Liver (tissue), 8 donors: ENCODE measurements at regions not wholly inside any gene's neighbourhood (a gene's known extent, or its start where the extent isn't known, plus 50 kb on each side); places are given as distances from the start of the nearest gene placed in this dataset.

Experiments
- DNase-seq: peaks from one replicate; pipeline ENCODE4 v3.0.0-alpha.2; 2017; ENCODE audit warnings: low spot score
- H3K27ac ChIP-seq, 2 donors: one replicate each; pipeline ENCODE4 v1.7.0; 2013; ENCODE audit warnings: inconsistent platforms in 2 of 2, low read length in 2 of 2, control low read depth in 1 of 2, low read depth in 1 of 2, mild to moderate bottlenecking in 1 of 2
- H3K27me3 ChIP-seq, 4 donors: one replicate each; pipeline versions ENCODE4 v1.6.1 to v1.7.0; 2013; ENCODE audit warnings: low read length in 3 of 4, inconsistent platforms in 1 of 4, mild to moderate bottlenecking in 1 of 4, moderate library complexity in 1 of 4; ENCODE audit not compliant: control insufficient read depth in 4 of 4, insufficient read depth in 4 of 4
- H3K36me3 ChIP-seq, 4 donors: one replicate each; pipeline versions ENCODE4 v1.6.1 to v1.7.0; 2013; ENCODE audit warnings: low read length in 3 of 4, mild to moderate bottlenecking in 3 of 4, low read depth in 1 of 4, moderate library complexity in 1 of 4; ENCODE audit not compliant: control insufficient read depth in 4 of 4, insufficient read depth in 3 of 4
- H3K4me1 ChIP-seq, 4 donors: one replicate each; pipeline versions ENCODE4 v1.6.1 to v1.7.0; 2013; ENCODE audit warnings: low read length in 3 of 4, mild to moderate bottlenecking in 3 of 4, moderate library complexity in 1 of 4; ENCODE audit not compliant: control insufficient read depth in 4 of 4, insufficient read depth in 4 of 4
- H3K4me3 ChIP-seq, 3 donors: one replicate each; pipeline versions ENCODE4 v1.6.1 to v1.7.0; 2013; ENCODE audit warnings: low read length in 3 of 3, control low read depth in 1 of 3, low read depth in 1 of 3, mild to moderate bottlenecking in 1 of 3
- H3K9ac ChIP-seq, 2 donors: one replicate each; pipeline ENCODE4 v1.7.0; 2013; ENCODE audit warnings: low read length in 2 of 2, mild to moderate bottlenecking in 2 of 2, moderate library complexity in 2 of 2, control low read depth in 1 of 2, low read depth in 1 of 2
- H3K9me3 ChIP-seq, 4 donors: one replicate each; pipeline versions ENCODE4 v1.6.1 to v1.7.0; 2013; ENCODE audit warnings: low read length in 3 of 4; ENCODE audit not compliant: control insufficient read depth in 4 of 4
- CTCF ChIP-seq: fragments of 150-350 bp; IDR thresholded peaks from 2 replicates; pipeline ENCODE4 v1.5.1; 2017; ENCODE audit warnings: improper control_type of control experiment, low read depth, low read length; ENCODE audit not compliant: missing input control
- EGR1 ChIP-seq, 2 donors: IDR thresholded peaks; 2 replicates each; pipeline ENCODE4 v1.6.1; 2016 to 2018; ENCODE audit warnings: antibody characterized with exemption in 2 of 2, low read depth in 2 of 2
- FOXA1 ChIP-seq: IDR thresholded peaks from 2 replicates; pipeline ENCODE4 v1.6.1; 2016; ENCODE audit warnings: antibody characterized with exemption
- FOXA2 ChIP-seq: IDR thresholded peaks from 2 replicates; pipeline ENCODE4 v1.6.1; 2016; ENCODE audit warnings: antibody characterized with exemption
- GABPA ChIP-seq, 2 donors: IDR thresholded peaks in 1 of 2; conservative IDR thresholded peaks in 1 of 2; 2 replicates each; pipeline ENCODE4 v1.6.1; 2016; ENCODE audit warnings: antibody characterized with exemption in 2 of 2, mild to moderate bottlenecking in 1 of 2, moderate library complexity in 1 of 2
- HNF4A ChIP-seq, 2 donors: conservative IDR thresholded peaks; 2 replicates each; pipeline ENCODE4 v1.6.1; 2016; ENCODE audit warnings: antibody characterized with exemption in 2 of 2, mild to moderate bottlenecking in 2 of 2
- HNF4G ChIP-seq: IDR thresholded peaks from 2 replicates; pipeline ENCODE4 v1.6.1; 2016; ENCODE audit warnings: antibody characterized with exemption
- JUND ChIP-seq, 2 donors: IDR thresholded peaks; 2 replicates each; pipeline ENCODE4 v1.6.1; 2016; ENCODE audit warnings: antibody characterized with exemption in 2 of 2
- MAX ChIP-seq: IDR thresholded peaks from 2 replicates; pipeline ENCODE4 v1.6.1; 2016; ENCODE audit warnings: antibody characterized with exemption
- NR2F2 ChIP-seq: IDR thresholded peaks from 2 replicates; pipeline ENCODE4 v1.6.1; 2016; ENCODE audit warnings: antibody characterized with exemption
- RAD21 ChIP-seq, 2 donors: IDR thresholded peaks; 2 replicates each; pipeline ENCODE4 v1.6.1; 2016; ENCODE audit warnings: antibody characterized with exemption in 2 of 2, mild to moderate bottlenecking in 2 of 2
- RXRA ChIP-seq, 2 donors: IDR thresholded peaks; 2 replicates each; pipeline ENCODE4 v1.6.1; 2017 to 2018; ENCODE audit warnings: antibody characterized with exemption in 2 of 2, mild to moderate bottlenecking in 1 of 2
- SP1 ChIP-seq: IDR thresholded peaks from 2 replicates; pipeline ENCODE4 v1.6.1; 2018; ENCODE audit warnings: antibody characterized with exemption, mild to moderate bottlenecking
- YY1 ChIP-seq: IDR thresholded peaks from 2 replicates; pipeline ENCODE4 v1.6.1; 2016; ENCODE audit warnings: antibody characterized with exemption, mild to moderate bottlenecking
- ZBTB33 ChIP-seq: IDR thresholded peaks from 2 replicates; pipeline ENCODE4 v1.6.1; 2016; ENCODE audit warnings: antibody characterized with exemption
- WGBS: extraction: QIAGEN DNeasy Blood & Tissue Kit; methylation state at CpG from one replicate; pipeline ENCODE4 v1.1.7; 2013; 5-methylcytosine and 5-hydroxymethylcytosine counted together
- TF ChIP-seq, protein P1 (sequence below): IDR thresholded peaks from 2 replicates; pipeline ENCODE4 v1.6.1; 2016; ENCODE audit warnings: antibody characterized with exemption
- TF ChIP-seq, protein P2 (sequence below): IDR thresholded peaks from 2 replicates; pipeline ENCODE4 v1.6.1; 2016; ENCODE audit warnings: antibody characterized with exemption, mild to moderate bottlenecking
- donor health status: healthy.
- donor health status: healthy.
- donor health status: healthy.
- donor health status: healthy.
- donor health status: healthy.

GRCh38 chr11:44408141-44408540 lies 98.2 kb upstream of the ALX4 start:
- Histone ChIP-seq H3K27me3 (no peaks in the 10 kb centered on the region), H3K36me3 (no peaks in the 10 kb centered on the region), H3K9me3 (peaks cover 0 to 7% (median 0%) of the 10 kb centered on the region in 4 donors), H3K4me3 (no peak overlapping the region), H3K4me1 (no peaks in the 10 kb centered on the region), H3K9ac (no peak overlapping the region), H3K27ac (no peak overlapping the region)
- TF ChIP-seq RXRA (IDR thresholded peaks at IDR 0.05): no peak
- no peak for TF ChIP-seq JUND (IDR thresholded peaks at IDR 0.05)
- no peak for TF ChIP-seq YY1
- TF ChIP-seq FOXA2: no peak
- TF ChIP-seq GABPA (IDR thresholded peaks at IDR 0.05 in 1 of 2, conservative IDR thresholded peaks at IDR 0.05 in 1 of 2): no peak
- no peak for TF ChIP-seq HNF4G
- TF ChIP-seq FOXA1: no peak
- no peak for TF ChIP-seq SP1
- no peak for TF ChIP-seq EGR1 (IDR thresholded peaks at IDR 0.05; ENCODE audit: low read depth in 2 of 2)
- TF ChIP-seq, protein P1, sequence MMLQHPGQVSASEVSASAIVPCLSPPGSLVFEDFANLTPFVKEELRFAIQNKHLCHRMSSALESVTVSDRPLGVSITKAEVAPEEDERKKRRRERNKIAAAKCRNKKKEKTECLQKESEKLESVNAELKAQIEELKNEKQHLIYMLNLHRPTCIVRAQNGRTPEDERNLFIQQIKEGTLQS: no peak
- no peak for TF ChIP-seq NR2F2
- TF ChIP-seq CTCF: no peak
- no peak for TF ChIP-seq ZBTB33
- TF ChIP-seq, protein P2, sequence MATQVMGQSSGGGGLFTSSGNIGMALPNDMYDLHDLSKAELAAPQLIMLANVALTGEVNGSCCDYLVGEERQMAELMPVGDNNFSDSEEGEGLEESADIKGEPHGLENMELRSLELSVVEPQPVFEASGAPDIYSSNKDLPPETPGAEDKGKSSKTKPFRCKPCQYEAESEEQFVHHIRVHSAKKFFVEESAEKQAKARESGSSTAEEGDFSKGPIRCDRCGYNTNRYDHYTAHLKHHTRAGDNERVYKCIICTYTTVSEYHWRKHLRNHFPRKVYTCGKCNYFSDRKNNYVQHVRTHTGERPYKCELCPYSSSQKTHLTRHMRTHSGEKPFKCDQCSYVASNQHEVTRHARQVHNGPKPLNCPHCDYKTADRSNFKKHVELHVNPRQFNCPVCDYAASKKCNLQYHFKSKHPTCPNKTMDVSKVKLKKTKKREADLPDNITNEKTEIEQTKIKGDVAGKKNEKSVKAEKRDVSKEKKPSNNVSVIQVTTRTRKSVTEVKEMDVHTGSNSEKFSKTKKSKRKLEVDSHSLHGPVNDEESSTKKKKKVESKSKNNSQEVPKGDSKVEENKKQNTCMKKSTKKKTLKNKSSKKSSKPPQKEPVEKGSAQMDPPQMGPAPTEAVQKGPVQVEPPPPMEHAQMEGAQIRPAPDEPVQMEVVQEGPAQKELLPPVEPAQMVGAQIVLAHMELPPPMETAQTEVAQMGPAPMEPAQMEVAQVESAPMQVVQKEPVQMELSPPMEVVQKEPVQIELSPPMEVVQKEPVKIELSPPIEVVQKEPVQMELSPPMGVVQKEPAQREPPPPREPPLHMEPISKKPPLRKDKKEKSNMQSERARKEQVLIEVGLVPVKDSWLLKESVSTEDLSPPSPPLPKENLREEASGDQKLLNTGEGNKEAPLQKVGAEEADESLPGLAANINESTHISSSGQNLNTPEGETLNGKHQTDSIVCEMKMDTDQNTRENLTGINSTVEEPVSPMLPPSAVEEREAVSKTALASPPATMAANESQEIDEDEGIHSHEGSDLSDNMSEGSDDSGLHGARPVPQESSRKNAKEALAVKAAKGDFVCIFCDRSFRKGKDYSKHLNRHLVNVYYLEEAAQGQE: no peak
- TF ChIP-seq MAX: no peak
- no peak for TF ChIP-seq RAD21 (IDR thresholded peaks at IDR 0.05)
- TF ChIP-seq HNF4A (conservative IDR thresholded peaks at IDR 0.05): no peak
- WGBS: 45% methylated on average over 4 of the region's 4 CpGs
- DNase-seq: no peak
